KMS-11 (cell line): ENCODE measurements at regions not wholly inside any gene's neighbourhood (a gene's known extent, or its start where the extent isn't known, plus 50 kb on each side); places are given as distances from the start of the nearest gene placed in this dataset.

ENCODE experiments used
- H2AFZ ChIP-seq: fragments of 200-600 bp; sonication (generic); 2 replicates; pipeline ENCODE4 v1.6.1; 2016; ENCODE audit warnings: antibody characterized with exemption, mixed run types, low read depth
- H3K27ac ChIP-seq: fragments of 200-600 bp; sonication (generic); 2 replicates; pipeline ENCODE4 v1.6.1; 2016; ENCODE audit warnings: mild to moderate bottlenecking, mixed run types
- H3K27me3 ChIP-seq: fragments of 200-600 bp; sonication (generic); 2 replicates; pipeline ENCODE4 v1.6.1; 2017; ENCODE audit warnings: mild to moderate bottlenecking, low read depth, mixed run types, moderate library complexity; ENCODE audit not compliant: insufficient read depth
- H3K36me3 ChIP-seq: fragments of 200-600 bp; sonication (generic); 2 replicates; pipeline ENCODE4 v1.6.1; 2017; ENCODE audit warnings: mild to moderate bottlenecking, mixed run types; ENCODE audit not compliant: insufficient read depth
- H3K4me1 ChIP-seq: fragments of 200-600 bp; sonication (generic); 2 replicates; pipeline ENCODE4 v1.6.1; 2016; ENCODE audit warnings: mild to moderate bottlenecking, low read depth, mixed run types; ENCODE audit not compliant: poor library complexity, severe bottlenecking
- H3K4me2 ChIP-seq: fragments of 200-600 bp; sonication (generic); 2 replicates; pipeline ENCODE4 v1.7.0; 2016; ENCODE audit warnings: mild to moderate bottlenecking, mixed run types
- H3K4me3 ChIP-seq: fragments of 200-600 bp; sonication (generic); IDR thresholded peaks from 2 replicates; pipeline ENCODE4 v1.6.1; 2017; ENCODE audit warnings: low read depth, low read length, mixed read lengths; ENCODE audit not compliant: insufficient read depth
- H3K79me2 ChIP-seq: fragments of 200-600 bp; sonication (generic); 2 replicates; pipeline ENCODE4 v1.6.1; 2016; ENCODE audit warnings: low read depth, mixed run types; ENCODE audit not compliant: insufficient read depth
- H3K9ac ChIP-seq: fragments of 200-600 bp; sonication (generic); 2 replicates; pipeline ENCODE4 v1.6.1; 2016; ENCODE audit warnings: mild to moderate bottlenecking, mixed run types
- H4K20me1 ChIP-seq: fragments of 200-600 bp; sonication (generic); 2 replicates; pipeline ENCODE4 v1.6.1; 2016; ENCODE audit warnings: mild to moderate bottlenecking, mixed run types; ENCODE audit not compliant: insufficient read depth
- CTCF ChIP-seq: fragments of 200-600 bp; sonication (generic); conservative IDR thresholded peaks from 2 replicates; pipeline ENCODE4 v1.6.1; 2017; ENCODE audit warnings: low read depth, mild to moderate bottlenecking, antibody characterized with exemption, low read length, moderate library complexity, mixed read lengths

GRCh38 chr13:44817131-44817671 lies 172.1 kb downstream of the NUFIP1 start:
- H3K4me3 ChIP-seq = no peak overlapping the region
- no peaks in the 10 kb centered on the region for H3K36me3 ChIP-seq
- no peak overlapping the region for H3K4me2 ChIP-seq
- no peaks in the 10 kb centered on the region for H4K20me1 ChIP-seq
- H3K27ac ChIP-seq = no peak overlapping the region
- no peaks in the 10 kb centered on the region for H3K79me2 ChIP-seq
- TF ChIP-seq CTCF = no peak
- H2AFZ ChIP-seq = no peak overlapping the region
- H3K27me3 ChIP-seq = no peaks in the 10 kb centered on the region
- H3K4me1 ChIP-seq = peaks cover 16% of the 10 kb centered on the region
- H3K9ac ChIP-seq = no peak overlapping the region

GRCh38 chr13:44816701-44817100 lies 172.6 kb downstream of the NUFIP1 start:
- Histone ChIP-seq H3K9ac (no peak overlapping the region), H2AFZ (no peak overlapping the region), H4K20me1 (no peaks in the 10 kb centered on the region), H3K27me3 (no peaks in the 10 kb centered on the region), H3K36me3 (no peaks in the 10 kb centered on the region), H3K27ac (no peak overlapping the region), H3K4me3 (no peak overlapping the region), H3K4me1 (peaks cover 16% of the 10 kb centered on the region), H3K4me2 (no peak overlapping the region), H3K79me2 (no peaks in the 10 kb centered on the region)
- no peak for TF ChIP-seq CTCF

- Histone ChIP-seq H4K20me1 (no peaks in the 10 kb centered on the region), H3K4me1 (peaks cover 16% of the 10 kb centered on the region), H3K27ac (peak overlapping the region; percentile 22; the same call in 1 of the 2 replicates), H3K4me3 (no peak overlapping the region), H3K9ac (no peak overlapping the region), H3K79me2 (no peaks in the 10 kb centered on the region), H3K27me3 (no peaks in the 10 kb centered on the region), H3K4me2 (peak overlapping the region; percentile 13; the same call in 1 of the 2 replicates), H2AFZ (peak overlapping the region; percentile 65; the same call in 1 of the 2 replicates), H3K36me3 (no peaks in the 10 kb centered on the region)
- no peak for TF ChIP-seq CTCF
These were observed 173.6 kb downstream of the NUFIP1 start for GRCh38 chr13:44815623-44816022.

- Histone ChIP-seq H4K20me1 (no peaks in the 10 kb centered on the region), H3K4me1 (peaks cover 16% of the 10 kb centered on the region), H3K36me3 (no peaks in the 10 kb centered on the region), H3K79me2 (no peaks in the 10 kb centered on the region), H3K4me2 (no peak overlapping the region), H3K4me3 (no peak overlapping the region), H3K27ac (no peak overlapping the region), H2AFZ (no peak overlapping the region), H3K9ac (no peak overlapping the region), H3K27me3 (no peaks in the 10 kb centered on the region)
- no peak for TF ChIP-seq CTCF
These were observed 174.4 kb downstream of the NUFIP1 start for GRCh38 chr13:44814836-44815235.
